ENCODE measurements at regions not wholly inside any gene's neighbourhood (a gene's known extent, or its start where the extent isn't known, plus 50 kb on each side); places are given as distances from the start of the nearest gene placed in this dataset.

DNA sequence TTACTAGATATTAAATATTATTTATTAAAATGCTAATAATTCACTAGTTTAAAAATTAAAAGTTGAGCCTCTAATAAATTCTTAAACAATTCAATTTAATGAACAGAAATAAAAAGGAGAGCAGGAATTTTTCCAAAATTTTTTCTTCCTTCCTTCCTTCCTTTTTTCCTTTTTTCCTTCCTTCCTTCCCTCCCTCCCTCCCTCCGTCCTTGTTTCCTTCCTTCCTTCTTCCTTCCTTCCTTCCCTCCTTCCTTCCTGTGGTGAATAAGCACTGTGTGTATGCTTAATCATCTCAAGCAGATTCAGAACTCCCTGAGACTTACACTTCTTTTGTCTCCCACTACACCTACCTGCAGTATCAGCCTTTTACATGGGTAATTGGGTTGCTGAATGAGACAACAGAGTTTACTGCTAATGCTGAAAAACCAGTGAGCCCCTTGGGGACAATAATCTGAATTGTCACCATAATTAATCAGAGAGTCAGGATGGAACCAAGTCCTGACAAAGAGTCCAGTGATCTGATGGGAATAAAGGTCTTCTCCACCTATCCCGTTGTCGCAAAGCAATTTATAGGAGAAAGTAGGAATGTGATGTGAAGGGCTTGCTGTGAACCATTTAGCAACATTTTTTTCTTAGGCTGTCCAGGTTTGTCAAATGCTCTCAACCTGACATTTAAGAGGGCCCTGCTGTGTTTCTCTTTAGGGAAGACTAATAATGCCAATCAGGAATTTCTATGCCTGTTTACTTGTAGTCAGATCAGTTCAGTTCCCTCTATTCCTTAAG is 58.1 kb upstream of the CEP295 start:
- TF ChIP-seq CTCF (IDR thresholded peaks at IDR 0.05; ENCODE audit: low read depth, low read length) (no peak), POLR2A (IDR thresholded peaks at IDR 0.05; ENCODE audit: extremely low read depth, insufficient read length) (no peak), MYC (IDR thresholded peaks at IDR 0.05; ENCODE audit: low read depth, low read length) (no peak)
- TF ChIP-seq, protein P1, sequence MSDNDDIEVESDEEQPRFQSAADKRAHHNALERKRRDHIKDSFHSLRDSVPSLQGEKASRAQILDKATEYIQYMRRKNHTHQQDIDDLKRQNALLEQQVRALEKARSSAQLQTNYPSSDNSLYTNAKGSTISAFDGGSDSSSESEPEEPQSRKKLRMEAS (IDR thresholded peaks at IDR 0.05; ENCODE audit: low read depth, low read length), result no peak

Measured in NB4 (cell line).